ENCODE measurements at regions not wholly inside any gene's neighbourhood (a gene's known extent, or its start where the extent isn't known, plus 50 kb on each side); places are given as distances from the start of the nearest gene placed in this dataset.

- no peak overlapping the region for H3K4me3 ChIP-seq (ENCODE audit: low read length)
- H3K4me1 ChIP-seq (ENCODE audit: control insufficient read depth, insufficient read depth, low read length), result no peaks in the 10 kb centered on the region
- no peak overlapping the region for H3K27ac ChIP-seq (ENCODE audit: low read length)
- H3K27me3 ChIP-seq (ENCODE audit: control insufficient read depth, insufficient read depth, low read length), result no peaks in the 10 kb centered on the region
- no peaks in the 10 kb centered on the region for H3K9me3 ChIP-seq (replicated peaks; ENCODE audit: control insufficient read depth, low read depth, low read length)
- H3K36me3 ChIP-seq (ENCODE audit: control insufficient read depth, insufficient read depth, low read length), result no peaks in the 10 kb centered on the region
- WGBS (ENCODE audit: insufficient coverage), result 90% methylated on average over 3 of the region's 5 CpGs
- DNase-seq, result no peak
Measured at GRCh38 chr3:156620901-156621300, 53.5 kb upstream of the TIPARP start.

DNA sequence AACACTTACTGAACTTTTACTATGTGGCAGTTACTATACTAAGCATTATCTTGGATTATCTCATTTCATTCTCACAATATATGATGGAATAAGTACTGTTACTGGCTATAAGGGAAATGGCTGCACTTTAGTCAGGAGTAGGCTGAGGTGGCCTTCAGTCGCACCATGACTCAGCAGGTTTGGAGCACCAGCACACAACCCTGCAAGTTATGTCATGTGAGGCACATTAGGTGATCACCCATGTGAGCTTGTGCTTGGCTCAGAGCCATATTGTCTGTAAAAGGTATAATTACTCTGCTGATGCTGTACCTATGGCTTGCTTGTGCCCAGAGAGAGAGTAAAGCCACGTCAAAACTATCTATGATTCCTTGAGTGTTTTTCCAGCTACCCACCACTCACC is 54.1 kb upstream of the TIPARP start:
- Histone ChIP-seq H3K36me3 (ENCODE audit: control insufficient read depth, insufficient read depth, low read length) (no peaks in the 10 kb centered on the region), H3K4me1 (ENCODE audit: control insufficient read depth, insufficient read depth, low read length) (no peaks in the 10 kb centered on the region), H3K27ac (ENCODE audit: low read length) (no peak overlapping the region), H3K4me3 (ENCODE audit: low read length) (no peak overlapping the region), H3K9me3 (replicated peaks; ENCODE audit: control insufficient read depth, low read depth, low read length) (no peaks in the 10 kb centered on the region), H3K27me3 (ENCODE audit: control insufficient read depth, insufficient read depth, low read length) (no peaks in the 10 kb centered on the region)
- no peak for DNase-seq
- 65% methylated on average over 2 of the region's 2 CpGs for WGBS (ENCODE audit: insufficient coverage)

- no peaks in the 10 kb centered on the region for H3K36me3 ChIP-seq (ENCODE audit: control insufficient read depth, insufficient read depth, low read length)
- H3K4me1 ChIP-seq (ENCODE audit: control insufficient read depth, insufficient read depth, low read length), result no peaks in the 10 kb centered on the region
- no peak overlapping the region for H3K4me3 ChIP-seq (ENCODE audit: low read length)
- DNase-seq, result no peak
- no CpG with 5 or more reads among the region's 2 CpGs for WGBS (ENCODE audit: insufficient coverage)
- H3K27ac ChIP-seq (ENCODE audit: low read length), result no peak overlapping the region
- no peaks in the 10 kb centered on the region for H3K27me3 ChIP-seq (ENCODE audit: control insufficient read depth, insufficient read depth, low read length)
- H3K9me3 ChIP-seq (replicated peaks; ENCODE audit: control insufficient read depth, low read depth, low read length), result no peaks in the 10 kb centered on the region
Measured at GRCh38 chr3:156619376-156619775, 55.0 kb upstream of the TIPARP start.

DNA sequence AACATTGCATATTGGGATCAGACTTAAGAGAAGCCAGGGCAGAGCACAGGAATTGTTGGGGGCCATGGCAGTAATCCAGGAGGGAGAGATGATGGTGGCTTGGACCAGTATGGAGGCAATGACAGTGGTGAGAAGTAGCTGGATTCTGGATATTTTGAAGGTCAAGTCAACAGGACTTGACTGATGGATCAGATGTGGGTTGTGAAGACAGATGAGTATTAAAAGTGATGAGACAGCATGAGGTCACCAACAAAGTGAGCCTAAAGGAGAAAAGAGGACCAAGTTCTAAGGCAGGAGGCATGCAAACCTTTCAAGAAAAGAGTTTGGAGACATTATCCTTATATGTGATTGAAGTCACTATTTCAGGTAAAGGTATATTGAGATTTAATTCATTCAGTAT is 56.6 kb upstream of the TIPARP start:
- H3K36me3 ChIP-seq (ENCODE audit: control insufficient read depth, insufficient read depth, low read length), result no peaks in the 10 kb centered on the region

GRCh38 chr3:156617145-156617544 is 57.2 kb upstream of the TIPARP start:
- H3K9me3 ChIP-seq (replicated peaks; ENCODE audit: control insufficient read depth, low read depth, low read length), result no peaks in the 10 kb centered on the region

More for the DNA sequence above, 56.6 kb upstream of the TIPARP start:
- no peaks in the 10 kb centered on the region for H3K4me1 ChIP-seq (ENCODE audit: control insufficient read depth, insufficient read depth, low read length)
- no peak overlapping the region for H3K27ac ChIP-seq (ENCODE audit: low read length)
- no peak for DNase-seq
- H3K4me3 ChIP-seq (ENCODE audit: low read length), result no peak overlapping the region
- no peaks in the 10 kb centered on the region for H3K27me3 ChIP-seq (ENCODE audit: control insufficient read depth, insufficient read depth, low read length)
- no peaks in the 10 kb centered on the region for H3K9me3 ChIP-seq (replicated peaks; ENCODE audit: control insufficient read depth, low read depth, low read length)

DNA sequence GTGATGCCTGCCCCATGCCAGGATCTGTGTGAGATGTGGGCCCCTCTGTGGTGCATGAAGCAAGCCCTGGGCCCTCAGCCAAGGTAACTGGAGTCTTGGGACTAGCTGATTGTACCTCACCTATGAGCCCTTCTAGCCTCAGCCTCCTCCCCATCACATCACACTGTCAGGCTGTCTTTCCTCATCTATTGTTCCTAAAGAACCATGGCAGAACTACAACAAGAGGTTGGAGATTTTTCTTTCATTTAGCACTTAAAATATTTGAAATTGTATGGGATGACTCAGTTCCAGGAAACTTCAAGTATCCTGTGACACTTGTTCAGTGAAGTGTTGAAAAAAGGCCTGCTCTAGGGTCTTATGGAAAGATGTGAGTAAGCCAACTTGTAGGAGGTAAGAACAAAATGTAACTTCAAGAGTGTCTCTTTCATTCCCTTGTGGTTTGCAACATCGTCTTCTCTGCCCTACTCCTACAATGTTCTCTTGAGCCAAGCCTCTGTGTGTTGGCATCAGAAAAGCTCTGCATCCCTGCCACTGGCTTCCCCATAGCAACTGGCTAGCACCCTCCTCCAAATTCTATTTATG is 58.7 kb upstream of the TIPARP start:
- no peak overlapping the region for H3K27ac ChIP-seq (ENCODE audit: low read length)
- no peaks in the 10 kb centered on the region for H3K36me3 ChIP-seq (ENCODE audit: control insufficient read depth, insufficient read depth, low read length)
- no peaks in the 10 kb centered on the region for H3K27me3 ChIP-seq (ENCODE audit: control insufficient read depth, insufficient read depth, low read length)
- WGBS (ENCODE audit: insufficient coverage), result no CpG with 5 or more reads among the region's 1 CpG
- H3K4me1 ChIP-seq (ENCODE audit: control insufficient read depth, insufficient read depth, low read length), result no peaks in the 10 kb centered on the region
- no peak for DNase-seq
- no peak overlapping the region for H3K4me3 ChIP-seq (ENCODE audit: low read length)
- H3K9me3 ChIP-seq (replicated peaks; ENCODE audit: control insufficient read depth, low read depth, low read length), result no peaks in the 10 kb centered on the region

More at GRCh38 chr3:156617145-156617544, 57.2 kb upstream of the TIPARP start:
- Histone ChIP-seq H3K27ac (ENCODE audit: low read length) (no peak overlapping the region), H3K36me3 (ENCODE audit: control insufficient read depth, insufficient read depth, low read length) (no peaks in the 10 kb centered on the region), H3K4me1 (ENCODE audit: control insufficient read depth, insufficient read depth, low read length) (no peaks in the 10 kb centered on the region), H3K4me3 (ENCODE audit: low read length) (no peak overlapping the region), H3K27me3 (ENCODE audit: control insufficient read depth, insufficient read depth, low read length) (no peaks in the 10 kb centered on the region)
- no peak for DNase-seq

- Histone ChIP-seq H3K9me3 (replicated peaks; ENCODE audit: control insufficient read depth, low read depth, low read length) (no peaks in the 10 kb centered on the region), H3K4me1 (ENCODE audit: control insufficient read depth, insufficient read depth, low read length) (no peaks in the 10 kb centered on the region), H3K36me3 (ENCODE audit: control insufficient read depth, insufficient read depth, low read length) (no peaks in the 10 kb centered on the region), H3K4me3 (ENCODE audit: low read length) (no peak overlapping the region), H3K27me3 (ENCODE audit: control insufficient read depth, insufficient read depth, low read length) (no peaks in the 10 kb centered on the region), H3K27ac (ENCODE audit: low read length) (no peak overlapping the region)
- no peak for DNase-seq
- WGBS (ENCODE audit: insufficient coverage), result no CpG with 5 or more reads among the region's 1 CpG
Measured at GRCh38 chr3:156614642-156615511, 59.5 kb upstream of the TIPARP start.

DNA sequence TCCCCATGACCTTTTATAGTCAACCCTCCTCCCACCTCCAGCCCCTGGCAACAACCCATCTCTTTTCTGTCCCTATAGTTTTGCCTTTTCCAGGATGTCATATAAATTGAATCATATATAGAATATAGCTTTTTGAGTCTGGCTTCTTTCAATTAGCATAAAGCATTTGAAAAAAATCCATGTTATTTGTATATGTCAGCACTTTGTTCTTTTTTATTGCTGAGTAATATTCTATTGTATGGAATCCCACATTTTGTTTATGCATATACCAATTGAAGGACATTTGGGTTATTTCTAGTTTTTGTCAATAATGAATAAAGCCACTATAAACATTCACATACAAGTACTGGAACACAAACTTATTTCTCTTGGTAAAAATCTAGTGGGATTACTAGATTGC is 58.0 kb upstream of the SSR3 start:
- Histone ChIP-seq H3K4me1 (ENCODE audit: control insufficient read depth, insufficient read depth, low read length) (no peaks in the 10 kb centered on the region), H3K9me3 (replicated peaks; ENCODE audit: control insufficient read depth, low read depth, low read length) (no peaks in the 10 kb centered on the region), H3K27me3 (ENCODE audit: control insufficient read depth, insufficient read depth, low read length) (no peaks in the 10 kb centered on the region), H3K36me3 (ENCODE audit: control insufficient read depth, insufficient read depth, low read length) (no peaks in the 10 kb centered on the region), H3K27ac (ENCODE audit: low read length) (no peak overlapping the region), H3K4me3 (ENCODE audit: low read length) (no peak overlapping the region)
- no peak for DNase-seq

DNA sequence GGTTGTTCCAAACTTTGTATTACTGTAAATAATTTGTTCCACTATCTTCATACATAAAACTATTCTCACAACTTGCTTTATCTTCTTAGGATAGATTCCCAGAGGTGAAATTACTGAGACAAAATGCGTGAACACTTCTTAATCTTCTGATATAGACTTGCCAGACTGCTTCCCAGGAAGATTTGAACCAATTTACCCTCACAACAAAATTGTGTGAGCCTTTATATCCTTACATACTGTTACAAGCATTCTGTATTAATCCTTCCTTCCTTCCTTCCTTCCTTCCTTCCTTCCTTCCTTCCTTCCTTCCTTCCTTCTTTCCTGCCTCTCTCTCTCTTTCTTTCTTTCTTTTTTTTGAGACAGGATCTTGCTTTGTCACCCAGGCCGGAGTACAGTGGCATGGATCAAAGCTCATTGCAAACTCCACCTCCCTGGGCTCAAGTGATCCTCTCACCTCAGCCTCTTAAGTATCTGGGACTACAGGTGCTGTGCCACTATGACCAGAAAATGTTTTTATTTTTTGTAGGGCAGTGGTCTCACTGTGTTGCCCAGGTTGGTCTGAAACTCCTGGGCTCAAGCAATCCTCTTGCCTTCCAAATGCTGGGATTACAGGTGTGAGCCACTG is 57.1 kb upstream of the SSR3 start:
- WGBS (ENCODE audit: insufficient coverage), result 83% methylated on average over 1 of the region's 2 CpGs
- Histone ChIP-seq H3K27ac (ENCODE audit: low read length) (no peak overlapping the region), H3K36me3 (ENCODE audit: control insufficient read depth, insufficient read depth, low read length) (no peaks in the 10 kb centered on the region), H3K4me3 (ENCODE audit: low read length) (no peak overlapping the region), H3K4me1 (ENCODE audit: control insufficient read depth, insufficient read depth, low read length) (no peaks in the 10 kb centered on the region), H3K9me3 (replicated peaks; ENCODE audit: control insufficient read depth, low read depth, low read length) (no peaks in the 10 kb centered on the region), H3K27me3 (ENCODE audit: control insufficient read depth, insufficient read depth, low read length) (no peaks in the 10 kb centered on the region)
- DNase-seq, result no peak

- Histone ChIP-seq H3K27me3 (ENCODE audit: control insufficient read depth, insufficient read depth, low read length) (no peaks in the 10 kb centered on the region), H3K4me1 (ENCODE audit: control insufficient read depth, insufficient read depth, low read length) (peaks cover 10% of the 10 kb centered on the region), H3K36me3 (ENCODE audit: control insufficient read depth, insufficient read depth, low read length) (no peaks in the 10 kb centered on the region), H3K27ac (ENCODE audit: low read length) (no peak overlapping the region), H3K4me3 (ENCODE audit: low read length) (no peak overlapping the region), H3K9me3 (replicated peaks; ENCODE audit: control insufficient read depth, low read depth, low read length) (no peaks in the 10 kb centered on the region)
- no peak for DNase-seq
- WGBS (ENCODE audit: insufficient coverage), result no CpG with 5 or more reads among the region's 2 CpGs
Measured at GRCh38 chr3:156610154-156610553, 55.2 kb upstream of the SSR3 start.

Measured in muscle of leg (tissue), 3 donors.